ENCODE measurements at regions not wholly inside any gene's neighbourhood (a gene's known extent, or its start where the extent isn't known, plus 50 kb on each side); places are given as distances from the start of the nearest gene placed in this dataset.
A peak's percentile ranks its signal among the peaks of the same experiment; 100 is the strongest.

- DNase-seq (ENCODE audit: low spot score), result no peak
Measured at GRCh38 chr12:89920866-89921265, 212.2 kb upstream of the ATP2B1 start.

GRCh38 chr12:89919241-89919906, 210.7 kb upstream of the ATP2B1 start:
- no peak for DNase-seq (ENCODE audit: low spot score)

GRCh38 chr12:89918172-89918846, 209.7 kb upstream of the ATP2B1 start:
- no peak for DNase-seq (ENCODE audit: low spot score)

- no peak for DNase-seq (ENCODE audit: low spot score)
Measured at GRCh38 chr12:89909753-89910152, 201.1 kb upstream of the ATP2B1 start.

GRCh38 chr12:89907659-89908058, 199.0 kb upstream of the ATP2B1 start:
- no peak for DNase-seq (ENCODE audit: low spot score)

GRCh38 chr12:89906824-89907223, 198.2 kb upstream of the ATP2B1 start:
- no peak for DNase-seq (ENCODE audit: low spot score)

- no peak for DNase-seq (ENCODE audit: low spot score)
Measured at GRCh38 chr12:89906178-89906577, 197.5 kb upstream of the ATP2B1 start.

- no peak for DNase-seq (ENCODE audit: low spot score)
Measured at GRCh38 chr12:89901906-89902642, 193.4 kb upstream of the ATP2B1 start.

- no peak for DNase-seq (ENCODE audit: low spot score)
Measured at GRCh38 chr12:89901319-89901718, 192.7 kb upstream of the ATP2B1 start.

- no peak for DNase-seq (ENCODE audit: low spot score)
Measured at GRCh38 chr12:89899651-89900050, 191.0 kb upstream of the ATP2B1 start.

- DNase-seq (ENCODE audit: low spot score), result no peak
Measured at GRCh38 chr12:89895591-89895990, 187.0 kb upstream of the ATP2B1 start.

GRCh38 chr12:89895101-89895500, 186.5 kb upstream of the ATP2B1 start:
- DNase-seq (ENCODE audit: low spot score), result no peak

GRCh38 chr12:89893972-89894706, 185.5 kb upstream of the ATP2B1 start:
- DNase-seq (ENCODE audit: low spot score), result peak; percentile 12

- DNase-seq (ENCODE audit: low spot score), result no peak
Measured at GRCh38 chr12:89892436-89892835, 183.8 kb upstream of the ATP2B1 start.

GRCh38 chr12:89891933-89892332, 183.3 kb upstream of the ATP2B1 start:
- no peak for DNase-seq (ENCODE audit: low spot score)

GRCh38 chr12:89890161-89890560, 181.5 kb upstream of the ATP2B1 start:
- DNase-seq (ENCODE audit: low spot score), result no peak

- DNase-seq (ENCODE audit: low spot score), result peak; percentile 12
Measured at GRCh38 chr12:89889062-89889461, 180.4 kb upstream of the ATP2B1 start.

GRCh38 chr12:89884952-89885351, 176.3 kb upstream of the ATP2B1 start:
- DNase-seq (ENCODE audit: low spot score), result no peak

- DNase-seq (ENCODE audit: low spot score), result no peak
Measured at GRCh38 chr12:89884416-89884898, 175.8 kb upstream of the ATP2B1 start.

- DNase-seq (ENCODE audit: low spot score), result no peak
Measured at GRCh38 chr12:89883630-89884389, 175.2 kb upstream of the ATP2B1 start.

- no peak for DNase-seq (ENCODE audit: low spot score)
Measured at GRCh38 chr12:89882792-89883191, 174.2 kb upstream of the ATP2B1 start.

GRCh38 chr12:89882050-89882449, 173.4 kb upstream of the ATP2B1 start:
- peak; percentile 38 for DNase-seq (ENCODE audit: low spot score)
